ENCODE measurements at regions not wholly inside any gene's neighbourhood (a gene's known extent, or its start where the extent isn't known, plus 50 kb on each side); places are given as distances from the start of the nearest gene placed in this dataset.

DNA sequence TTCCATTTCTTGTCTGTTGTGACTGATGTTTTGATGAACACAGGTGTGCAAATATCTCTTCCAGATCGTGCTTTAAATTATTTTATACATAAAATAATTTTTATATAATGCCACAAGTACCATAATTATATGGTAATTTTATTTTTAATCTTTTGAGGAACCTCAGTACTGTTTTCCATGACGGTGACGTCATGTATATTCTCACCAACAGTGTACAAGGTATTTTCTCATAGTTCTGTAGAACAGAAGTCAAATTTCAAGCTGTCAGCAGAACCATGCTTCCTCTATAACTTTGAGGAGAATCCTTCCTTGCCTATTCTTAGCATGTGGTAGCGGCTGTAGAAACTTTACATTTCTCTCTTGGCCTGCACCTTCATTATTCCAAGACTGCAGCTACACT, 349.4 kb upstream of the GYPC start:
- no peak for DNase-seq (ENCODE audit: low spot score)
- intact Hi-C loops (cut with DNase I): no loop called here

GRCh38 chr2:126307740-126308139, 348.2 kb upstream of the GYPC start:
- no peak for DNase-seq (ENCODE audit: low spot score)
- intact Hi-C loops (cut with DNase I): no loop called here

GRCh38 chr2:126309185-126309584, 346.8 kb upstream of the GYPC start:
- DNase-seq (ENCODE audit: low spot score): no peak
- intact Hi-C loops (cut with DNase I): no loop called here

- DNase-seq (ENCODE audit: low spot score): no peak
- intact Hi-C loops (cut with DNase I): no loop called here
Measured at GRCh38 chr2:126312579-126312978, 343.4 kb upstream of the GYPC start.

- intact Hi-C loops (cut with DNase I): no loop called here
- no peak for DNase-seq (ENCODE audit: low spot score)
Measured at GRCh38 chr2:126315828-126316227, 340.1 kb upstream of the GYPC start.

GRCh38 chr2:126317790-126318431, 338.0 kb upstream of the GYPC start:
- intact Hi-C loops (cut with DNase I): no loop called here
- no peak for DNase-seq (ENCODE audit: low spot score)

GRCh38 chr2:126322342-126322741, 333.6 kb upstream of the GYPC start:
- no peak for DNase-seq (ENCODE audit: low spot score)
- intact Hi-C loops (cut with DNase I): no loop called here

GRCh38 chr2:126325202-126325601, 330.8 kb upstream of the GYPC start:
- intact Hi-C loops (cut with DNase I): no loop called here
- DNase-seq (ENCODE audit: low spot score): no peak

DNA sequence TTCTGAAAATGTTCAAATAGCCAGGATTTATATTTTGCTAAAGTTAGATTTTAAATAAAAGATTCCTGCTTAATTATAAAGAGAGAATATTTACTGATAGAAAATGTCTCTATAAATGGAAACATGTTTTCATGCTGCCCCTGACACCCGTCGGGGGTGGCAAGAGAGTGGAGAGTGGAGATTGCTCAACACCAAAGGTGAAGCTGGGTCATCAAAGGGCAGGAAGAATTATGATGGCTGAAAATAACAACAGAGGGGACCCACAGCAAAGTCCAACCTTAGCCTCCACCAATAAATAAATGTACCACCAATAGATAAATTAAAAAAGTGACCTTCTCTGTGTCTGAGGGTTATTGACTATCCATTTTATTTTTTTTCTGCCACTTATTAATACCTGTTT, 326.8 kb upstream of the GYPC start:
- no peak for DNase-seq (ENCODE audit: low spot score)

DNA sequence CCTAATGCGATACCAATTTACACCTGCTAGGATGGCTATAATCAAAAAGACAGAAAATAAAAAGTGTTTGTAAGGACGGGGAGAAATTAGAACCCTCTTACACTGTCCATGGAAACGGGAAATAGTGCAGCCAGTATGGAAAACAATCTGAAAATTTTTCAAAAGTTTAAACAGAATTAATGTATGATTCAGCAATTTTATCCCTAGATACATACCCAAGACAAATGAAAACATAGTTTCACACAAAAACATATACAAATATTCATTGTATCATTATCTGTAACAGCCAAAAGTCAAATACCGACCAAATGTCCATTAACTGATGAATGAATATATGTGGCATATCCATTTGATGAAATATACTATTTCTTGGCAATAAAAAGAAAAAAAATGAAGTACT, 313.5 kb upstream of the GYPC start:
- intact Hi-C loops (cut with DNase I): no loop called here
- no peak for DNase-seq (ENCODE audit: low spot score)

More for the DNA sequence above, 326.8 kb upstream of the GYPC start:
- intact Hi-C loops (cut with DNase I): no loop called here

- no peak for DNase-seq (ENCODE audit: low spot score)
- intact Hi-C loops (cut with DNase I): no loop called here
Measured at GRCh38 chr2:126343136-126343535, 312.8 kb upstream of the GYPC start.

DNA sequence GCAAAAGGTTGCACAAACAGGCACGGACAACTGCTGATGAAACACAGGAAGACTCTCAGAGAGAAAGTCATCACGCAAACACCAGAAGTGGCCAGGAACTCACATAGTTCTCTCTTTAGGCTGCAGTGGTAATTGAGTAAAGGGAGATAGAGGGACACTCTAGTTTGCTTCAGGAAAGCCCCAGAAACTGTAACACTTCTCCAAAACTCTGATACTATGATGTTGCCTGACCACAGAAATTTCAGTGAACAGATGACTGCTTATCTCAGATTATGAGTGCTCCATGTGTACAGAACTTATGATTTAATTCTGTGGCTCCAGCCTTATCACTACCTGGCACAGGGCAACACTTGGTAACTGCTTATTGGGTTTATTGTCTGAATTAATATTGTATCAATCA, 311.5 kb upstream of the GYPC start:
- intact Hi-C loops (cut with DNase I): no loop called here
- no peak for DNase-seq (ENCODE audit: low spot score)

- intact Hi-C loops (cut with DNase I): no loop called here
- no peak for DNase-seq (ENCODE audit: low spot score)
Measured at GRCh38 chr2:126345691-126346090, 310.3 kb upstream of the GYPC start.

DNA sequence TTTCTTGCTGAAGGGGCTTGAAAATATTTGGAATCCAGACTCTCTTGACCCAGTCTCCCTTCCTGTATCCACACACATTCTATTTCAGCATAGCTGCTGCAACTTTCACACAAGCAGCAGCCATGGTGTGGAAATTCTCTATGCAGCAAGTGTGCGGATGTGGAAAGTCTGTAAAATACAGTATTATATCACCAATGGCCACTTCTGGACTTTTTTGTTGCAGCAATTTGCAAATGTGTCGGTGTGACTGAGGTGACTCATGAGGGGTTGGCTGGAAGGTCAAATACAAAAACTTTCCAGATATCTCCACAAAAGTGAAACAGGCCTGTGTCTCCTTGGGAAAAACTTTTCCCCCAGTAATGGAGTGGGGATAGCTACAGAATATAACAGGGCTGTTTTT, 299.3 kb upstream of the GYPC start:
- intact Hi-C loops (cut with DNase I): no loop called here
- DNase-seq (ENCODE audit: low spot score): no peak

- DNase-seq (ENCODE audit: low spot score): no peak
- intact Hi-C loops (cut with DNase I): no loop called here
Measured at GRCh38 chr2:126358122-126358521, 297.8 kb upstream of the GYPC start.

DNA sequence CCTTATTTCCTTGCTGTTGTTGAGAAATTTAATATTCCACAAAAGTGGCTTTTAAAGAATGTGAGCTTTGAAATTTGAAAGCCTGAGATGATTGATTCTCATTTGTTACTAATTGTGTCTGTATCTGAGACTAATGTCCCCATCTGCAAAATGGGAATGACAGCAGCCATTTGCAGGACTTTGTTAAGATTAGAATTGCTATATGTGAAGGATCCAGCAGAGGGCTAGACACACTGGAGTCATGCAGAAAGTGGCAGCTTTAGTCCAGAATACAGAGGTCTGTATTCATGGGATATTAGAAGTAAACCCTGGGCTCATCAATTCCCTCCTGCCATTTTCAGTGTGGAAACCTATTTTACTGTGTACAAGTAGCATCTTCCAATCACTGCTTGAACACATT, 296.5 kb upstream of the GYPC start:
- intact Hi-C loops (cut with DNase I): no loop called here
- DNase-seq (ENCODE audit: low spot score): no peak

GRCh38 chr2:126367361-126367760, 288.6 kb upstream of the GYPC start:
- DNase-seq (ENCODE audit: low spot score): no peak
- intact Hi-C loops (cut with DNase I): no loop called here

GRCh38 chr2:126368758-126369157, 287.2 kb upstream of the GYPC start:
- intact Hi-C loops (cut with DNase I): no loop called here
- no peak for DNase-seq (ENCODE audit: low spot score)

DNA sequence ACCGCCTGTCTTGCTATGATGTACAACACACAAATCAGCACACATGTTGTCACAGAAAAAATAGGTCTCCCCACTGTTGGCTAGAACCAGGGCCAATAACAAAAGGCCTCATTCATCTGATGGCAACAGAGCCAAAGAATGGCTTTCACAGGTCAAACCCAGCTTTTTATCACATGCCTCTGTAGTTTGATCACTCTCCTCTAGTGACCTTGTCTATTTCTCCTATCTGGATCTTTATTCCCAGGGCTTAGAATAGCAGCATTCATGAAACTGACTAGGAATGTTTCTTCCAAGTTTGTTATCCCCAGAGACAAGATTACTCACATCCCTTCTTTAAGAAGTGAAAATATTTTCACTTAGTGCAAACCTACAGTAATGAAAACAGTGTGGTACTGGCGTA, 285.8 kb upstream of the GYPC start:
- intact Hi-C loops (cut with DNase I): no loop called here
- DNase-seq (ENCODE audit: low spot score): no peak

GRCh38 chr2:126372406-126372805, 283.6 kb upstream of the GYPC start:
- no peak for DNase-seq (ENCODE audit: low spot score)
- intact Hi-C loops (cut with DNase I): no loop called here

DNA sequence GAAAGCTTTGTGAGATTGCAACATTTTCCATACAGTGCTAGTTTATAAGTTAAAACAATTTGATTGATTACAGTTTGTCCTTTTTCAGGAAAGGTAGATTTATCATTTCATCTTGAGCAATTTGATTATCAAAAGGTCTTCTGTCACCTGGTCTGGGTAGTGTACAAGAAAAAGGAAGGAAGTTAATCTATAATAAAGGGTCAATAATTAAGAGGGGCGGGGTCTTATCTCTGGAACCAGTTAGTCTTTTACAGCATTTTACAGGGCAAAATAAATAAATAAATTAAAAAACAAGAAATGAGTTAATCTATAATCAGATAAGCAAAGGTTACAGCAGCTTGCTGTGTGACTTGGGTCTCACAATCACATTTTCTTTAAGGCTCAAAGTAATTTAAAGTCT, 277.8 kb upstream of the GYPC start:
- intact Hi-C loops (cut with DNase I): no loop called here

GRCh38 chr2:126381091-126381490, 274.9 kb upstream of the GYPC start:
- no peak for DNase-seq (ENCODE audit: low spot score)
- intact Hi-C loops (cut with DNase I): no loop called here

More for the DNA sequence above, 277.8 kb upstream of the GYPC start:
- DNase-seq (ENCODE audit: low spot score): no peak
